A549 (cell line): ENCODE measurements at regions not wholly inside any gene's neighbourhood (a gene's known extent, or its start where the extent isn't known, plus 50 kb on each side); places are given as distances from the start of the nearest gene placed in this dataset.

Source experiments
- CBX2 ChIP-seq: fragments of 200-600 bp; sonication (generic); IDR thresholded peaks from 2 replicates; pipeline ENCODE4 v1.6.1; 2016; ENCODE audit warnings: low read depth, mild to moderate bottlenecking, borderline replicate concordance
- EP300 ChIP-seq, 2 experiments: fragments of >200 bp; sonication (Bioruptor Twin); formaldehyde crosslinking; IDR thresholded peaks; 2 replicates in 1 of 2; 3 replicates in 1 of 2; pipeline ENCODE4 v1.6.1; 2016 to 2017
- JUN ChIP-seq, 2 experiments: fragments of >200 bp; sonication (Bioruptor Twin); formaldehyde crosslinking; IDR thresholded peaks; 2 replicates in 1 of 2; 3 replicates in 1 of 2; pipeline ENCODE4 v1.6.1; 2016 to 2017
- NFE2L2 ChIP-seq: fragments of 150-350 bp; conservative IDR thresholded peaks from 2 replicates; pipeline ENCODE4 v1.6.1; 2014; ENCODE audit warnings: low read length
- NR3C1 ChIP-seq: fragments of >200 bp; sonication (Bioruptor Twin); formaldehyde crosslinking; IDR thresholded peaks from 3 replicates; pipeline ENCODE4 v1.6.1; 2017
- POLR2AphosphoS2 ChIP-seq: conservative IDR thresholded peaks from 2 replicates; pipeline ENCODE4 v1.6.1; 2012; ENCODE audit warnings: low read length, improper control_type of control experiment, inconsistent platforms
- RFX5 ChIP-seq: fragments of 450-650 bp; IDR thresholded peaks from 2 replicates; pipeline ENCODE4 v1.7.1; 2014; ENCODE audit warnings: antibody characterized with exemption, mild to moderate bottlenecking, moderate library complexity
- ZFP36 ChIP-seq: fragments of 450-650 bp; IDR thresholded peaks from 2 replicates; pipeline ENCODE4 v1.6.1; 2014; ENCODE audit warnings: borderline replicate concordance; ENCODE audit not compliant: partially characterized antibody
- TF ChIP-seq, protein P1 (sequence below): fragments of >200 bp; sonication (Bioruptor Twin); formaldehyde crosslinking; IDR thresholded peaks from 3 replicates; pipeline ENCODE4 v1.5.1; 2016

DNA sequence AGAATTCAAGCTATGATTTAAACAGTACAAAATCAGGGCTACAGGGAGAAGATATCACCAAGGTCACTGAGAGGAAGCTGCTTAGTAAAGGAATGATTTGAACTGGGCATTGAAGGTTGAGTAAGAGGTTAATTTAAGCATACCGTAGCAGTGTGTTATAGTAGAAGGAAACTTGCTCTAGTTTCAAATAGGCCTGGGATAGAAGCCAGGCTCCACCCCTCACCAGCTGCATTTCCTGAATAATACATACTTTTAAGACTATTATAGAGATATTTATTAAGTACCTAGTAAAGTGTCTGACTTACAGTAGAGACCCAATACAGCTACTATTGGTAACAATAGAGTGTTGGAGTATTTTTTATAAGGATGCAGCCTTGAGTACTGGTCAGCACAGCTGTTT is 118.0 kb upstream of the GLRA2 start:
- no peak for TF ChIP-seq CBX2
- TF ChIP-seq EP300 (IDR thresholded peaks at IDR 0.05): no peak
- TF ChIP-seq, protein P1, sequence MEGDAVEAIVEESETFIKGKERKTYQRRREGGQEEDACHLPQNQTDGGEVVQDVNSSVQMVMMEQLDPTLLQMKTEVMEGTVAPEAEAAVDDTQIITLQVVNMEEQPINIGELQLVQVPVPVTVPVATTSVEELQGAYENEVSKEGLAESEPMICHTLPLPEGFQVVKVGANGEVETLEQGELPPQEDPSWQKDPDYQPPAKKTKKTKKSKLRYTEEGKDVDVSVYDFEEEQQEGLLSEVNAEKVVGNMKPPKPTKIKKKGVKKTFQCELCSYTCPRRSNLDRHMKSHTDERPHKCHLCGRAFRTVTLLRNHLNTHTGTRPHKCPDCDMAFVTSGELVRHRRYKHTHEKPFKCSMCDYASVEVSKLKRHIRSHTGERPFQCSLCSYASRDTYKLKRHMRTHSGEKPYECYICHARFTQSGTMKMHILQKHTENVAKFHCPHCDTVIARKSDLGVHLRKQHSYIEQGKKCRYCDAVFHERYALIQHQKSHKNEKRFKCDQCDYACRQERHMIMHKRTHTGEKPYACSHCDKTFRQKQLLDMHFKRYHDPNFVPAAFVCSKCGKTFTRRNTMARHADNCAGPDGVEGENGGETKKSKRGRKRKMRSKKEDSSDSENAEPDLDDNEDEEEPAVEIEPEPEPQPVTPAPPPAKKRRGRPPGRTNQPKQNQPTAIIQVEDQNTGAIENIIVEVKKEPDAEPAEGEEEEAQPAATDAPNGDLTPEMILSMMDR: no peak
- TF ChIP-seq NR3C1: no peak
- no peak for TF ChIP-seq JUN (IDR thresholded peaks at IDR 0.05)
- TF ChIP-seq RFX5: no peak
- TF ChIP-seq ZFP36: no peak
- TF ChIP-seq NFE2L2: no peak
- no peak for TF ChIP-seq POLR2AphosphoS2
